KOPT-K1 (cell line): ENCODE measurements at regions not wholly inside any gene's neighbourhood (a gene's known extent, or its start where the extent isn't known, plus 50 kb on each side); places are given as distances from the start of the nearest gene placed in this dataset.

Experiments
- H3K27ac ChIP-seq: fragments of 200-600 bp; sonication (generic); 2 replicates; pipeline ENCODE4 v1.5.1; 2016; ENCODE audit warnings: antibody characterized with exemption, mild to moderate bottlenecking, low read depth, low read length; ENCODE audit not compliant: poor library complexity, severe bottlenecking
- H3K36me3 ChIP-seq: fragments of 200-600 bp; sonication (generic); 2 replicates; pipeline ENCODE4 v1.5.1; 2017; ENCODE audit warnings: antibody characterized with exemption, mild to moderate bottlenecking, low read length, moderate library complexity; ENCODE audit not compliant: insufficient read depth
- H3K9me3 ChIP-seq: fragments of 200-600 bp; sonication (generic); 2 replicates; pipeline ENCODE4 v1.5.1; 2017; ENCODE audit warnings: antibody characterized with exemption, low read length, mild to moderate bottlenecking; ENCODE audit not compliant: insufficient read depth, poor library complexity, severe bottlenecking

DNA sequence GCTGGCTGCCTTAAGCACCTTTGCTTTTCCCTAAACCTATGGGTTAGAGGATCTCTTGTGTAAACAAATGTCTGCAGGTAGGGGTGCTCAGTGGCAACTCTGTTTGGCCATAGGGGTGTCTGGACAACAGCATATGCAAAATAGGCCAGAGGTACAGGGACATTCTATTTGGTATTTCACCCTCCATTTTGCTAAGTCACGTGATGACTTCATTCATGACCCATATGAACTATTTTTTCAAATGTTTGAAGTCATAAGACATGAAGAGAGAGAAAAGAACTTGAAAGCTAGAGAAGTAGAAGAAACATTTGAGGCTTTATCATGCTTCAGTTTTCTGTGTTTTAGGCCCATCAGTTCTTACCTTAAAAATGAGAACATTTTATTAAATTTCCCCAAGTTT, 370.2 kb downstream of the GADD45G start:
- no peaks in the 10 kb centered on the region for H3K9me3 ChIP-seq
- no peak overlapping the region for H3K27ac ChIP-seq
- no peaks in the 10 kb centered on the region for H3K36me3 ChIP-seq

DNA sequence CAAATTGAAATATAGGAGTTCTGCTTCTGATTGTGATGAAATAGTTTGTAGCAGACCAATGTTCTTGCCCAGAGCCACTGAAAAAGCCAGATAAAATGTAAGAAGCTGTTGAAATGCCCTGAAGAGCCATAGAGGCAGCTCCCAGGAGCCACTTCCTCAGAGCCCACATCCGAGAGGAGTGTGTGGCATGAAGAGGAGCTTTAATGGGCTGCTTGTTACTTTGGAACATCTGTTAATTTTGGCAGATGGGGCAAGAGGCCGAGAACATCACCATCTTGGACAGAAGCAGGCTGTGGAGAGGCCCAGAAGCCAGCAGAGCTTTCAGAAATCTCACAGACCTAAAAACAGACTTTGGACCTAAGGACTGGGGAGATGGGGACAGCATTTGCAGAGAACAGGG, 370.8 kb downstream of the GADD45G start:
- no peaks in the 10 kb centered on the region for H3K9me3 ChIP-seq
- no peaks in the 10 kb centered on the region for H3K36me3 ChIP-seq
- no peak overlapping the region for H3K27ac ChIP-seq

DNA sequence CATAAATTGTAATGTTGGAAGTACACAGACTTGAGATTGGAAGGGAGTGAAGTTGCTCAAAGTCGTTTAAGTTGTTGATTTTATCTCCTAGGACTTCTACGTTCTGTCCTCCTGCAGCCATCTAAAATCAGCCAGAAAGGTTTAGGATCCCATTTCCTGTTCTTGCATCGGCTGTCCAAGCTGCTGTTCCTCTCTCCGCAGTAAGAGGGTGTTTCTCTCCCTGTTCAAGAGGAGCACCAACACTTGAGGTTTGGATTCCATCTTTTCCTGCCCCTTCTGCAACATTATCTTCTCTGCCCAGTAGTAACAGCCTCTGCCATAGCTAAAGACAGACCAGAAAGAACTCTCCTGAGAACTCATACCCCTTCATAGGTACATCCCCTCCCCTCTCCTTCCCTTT, 373.4 kb downstream of the GADD45G start:
- Histone ChIP-seq H3K27ac (no peak overlapping the region), H3K9me3 (no peaks in the 10 kb centered on the region), H3K36me3 (no peaks in the 10 kb centered on the region)

- H3K36me3 ChIP-seq: no peaks in the 10 kb centered on the region
- H3K9me3 ChIP-seq: no peaks in the 10 kb centered on the region
- H3K27ac ChIP-seq: no peak overlapping the region
Observed at GRCh38 chr9:89980600-89980999, 375.8 kb downstream of the GADD45G start.

- Histone ChIP-seq H3K36me3 (no peaks in the 10 kb centered on the region), H3K9me3 (no peaks in the 10 kb centered on the region), H3K27ac (no peak overlapping the region)
Observed at GRCh38 chr9:89982016-89982415, 377.2 kb downstream of the GADD45G start.

- H3K36me3 ChIP-seq: no peaks in the 10 kb centered on the region
- no peak overlapping the region for H3K27ac ChIP-seq
- no peaks in the 10 kb centered on the region for H3K9me3 ChIP-seq
Observed at GRCh38 chr9:89983411-89983810, 378.6 kb downstream of the GADD45G start.

GRCh38 chr9:89984214-89984613, 379.4 kb downstream of the GADD45G start:
- Histone ChIP-seq H3K27ac (no peak overlapping the region), H3K9me3 (no peaks in the 10 kb centered on the region), H3K36me3 (no peaks in the 10 kb centered on the region)

GRCh38 chr9:89985068-89985467, 380.3 kb downstream of the GADD45G start:
- no peaks in the 10 kb centered on the region for H3K36me3 ChIP-seq

DNA sequence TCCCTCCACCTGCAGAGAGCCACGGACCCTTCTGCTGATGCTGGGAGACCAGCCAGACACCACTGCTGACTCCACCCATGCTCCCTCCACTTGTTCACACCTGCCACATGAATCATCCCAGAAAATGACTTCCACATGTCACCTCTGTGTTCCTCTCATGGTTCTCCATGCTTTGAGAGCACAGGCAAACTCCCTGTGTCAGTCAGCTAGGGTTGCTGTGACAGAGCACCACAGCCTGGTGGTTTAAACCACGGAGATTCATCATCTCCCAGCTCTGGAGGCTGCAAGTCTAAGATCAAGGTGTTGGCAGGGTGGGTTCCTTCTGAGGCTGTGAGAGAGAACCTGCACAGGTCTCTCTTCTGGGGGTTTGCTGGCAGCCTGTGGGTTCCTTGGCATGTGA, 381.4 kb downstream of the GADD45G start:
- H3K27ac ChIP-seq: no peak overlapping the region
- no peaks in the 10 kb centered on the region for H3K36me3 ChIP-seq
- H3K9me3 ChIP-seq: no peaks in the 10 kb centered on the region

More at GRCh38 chr9:89985068-89985467, 380.3 kb downstream of the GADD45G start:
- Histone ChIP-seq H3K27ac (no peak overlapping the region), H3K9me3 (no peaks in the 10 kb centered on the region)

DNA sequence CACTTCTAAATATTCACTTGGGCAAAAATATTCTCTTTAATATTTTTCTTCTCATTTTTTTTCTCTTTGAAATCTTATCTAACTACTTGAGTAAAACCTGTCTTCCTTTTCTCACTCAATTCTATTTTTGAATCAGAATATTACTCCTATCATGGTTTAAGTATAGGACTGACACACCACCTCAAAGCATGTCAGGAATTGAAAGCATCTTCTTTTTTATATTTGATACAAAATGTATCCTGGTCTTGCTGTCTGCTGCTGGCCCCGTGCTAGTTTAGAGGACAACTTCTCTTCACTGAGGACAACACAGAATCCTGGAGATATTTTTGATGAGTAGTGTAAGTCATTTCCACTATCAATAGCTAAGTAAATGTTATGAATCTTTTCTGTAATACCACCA, 383.6 kb downstream of the GADD45G start:
- H3K9me3 ChIP-seq: no peaks in the 10 kb centered on the region
- no peaks in the 10 kb centered on the region for H3K36me3 ChIP-seq
- no peak overlapping the region for H3K27ac ChIP-seq

DNA sequence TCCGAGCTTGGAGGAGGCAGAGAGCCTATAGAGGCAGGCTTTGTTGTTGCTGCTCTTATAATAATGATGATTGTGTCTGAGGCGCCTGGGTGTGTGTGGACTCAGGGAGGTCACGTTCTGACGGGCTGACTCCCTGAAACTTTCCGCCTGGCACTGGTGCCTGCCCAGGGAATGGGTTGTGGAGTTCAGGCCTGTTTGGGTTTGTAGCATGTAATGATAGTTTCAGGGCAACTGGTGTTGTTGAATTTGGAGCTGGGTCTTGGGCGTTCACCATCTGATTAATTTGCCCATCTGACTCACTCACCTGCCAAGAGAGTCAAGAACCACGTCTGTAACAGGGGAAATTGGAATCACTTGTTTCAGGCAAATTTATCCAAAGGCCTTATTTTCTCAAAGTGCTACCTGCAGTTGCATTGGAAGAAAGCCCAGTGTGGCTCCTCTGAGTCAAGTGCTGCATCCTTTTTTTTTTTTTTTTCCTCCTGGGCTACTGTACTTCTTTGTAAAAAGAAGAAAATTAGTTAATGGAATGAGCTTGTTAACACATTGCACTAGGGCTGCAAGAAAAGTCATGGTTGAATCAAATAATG, 386.5 kb downstream of the GADD45G start:
- Histone ChIP-seq H3K9me3 (no peaks in the 10 kb centered on the region), H3K36me3 (no peaks in the 10 kb centered on the region), H3K27ac (no peak overlapping the region)

DNA sequence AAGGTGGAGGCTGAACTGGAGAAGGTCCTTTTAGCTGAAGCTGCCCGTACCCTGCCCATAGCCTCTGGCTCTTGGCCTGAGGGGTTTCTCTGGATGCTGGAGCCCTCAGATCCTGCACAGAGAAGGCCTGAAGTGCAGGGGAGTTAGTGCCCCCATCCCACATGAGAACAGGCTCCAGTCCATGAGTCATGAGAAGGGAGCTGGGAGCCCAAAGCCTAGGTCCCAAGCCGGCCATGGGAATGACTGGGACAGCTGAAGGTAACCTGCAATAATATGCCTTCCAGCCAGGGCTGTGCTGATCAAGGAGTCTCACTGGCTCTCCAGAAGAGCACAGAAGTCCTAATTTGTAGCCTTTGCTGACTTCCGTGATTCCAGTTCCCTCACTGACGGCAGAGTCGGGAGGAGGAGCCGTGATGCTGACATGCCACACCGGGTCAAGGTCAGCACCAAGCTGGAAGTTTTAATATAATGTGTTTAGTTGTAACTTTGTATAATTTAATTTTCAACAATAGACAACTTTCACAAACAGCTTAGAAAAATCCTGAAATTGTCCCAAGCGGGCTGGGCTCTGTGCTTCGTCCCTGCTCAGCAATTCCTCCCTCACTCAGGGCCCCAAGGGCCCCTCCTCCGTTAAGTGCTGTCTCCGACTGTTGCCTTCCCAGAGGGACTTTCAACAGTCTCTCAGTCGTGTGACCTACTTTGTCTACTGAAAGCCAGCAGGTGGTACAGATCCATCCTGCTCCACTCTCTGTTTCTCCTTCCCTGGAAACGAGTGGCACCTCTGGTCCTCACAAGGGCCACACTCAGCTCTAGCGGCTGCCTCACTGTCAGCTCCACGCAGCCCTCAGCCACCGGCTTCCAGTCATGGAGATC, 387.8 kb downstream of the GADD45G start:
- H3K27ac ChIP-seq: no peak overlapping the region
- no peaks in the 10 kb centered on the region for H3K36me3 ChIP-seq
- H3K9me3 ChIP-seq: no peaks in the 10 kb centered on the region

DNA sequence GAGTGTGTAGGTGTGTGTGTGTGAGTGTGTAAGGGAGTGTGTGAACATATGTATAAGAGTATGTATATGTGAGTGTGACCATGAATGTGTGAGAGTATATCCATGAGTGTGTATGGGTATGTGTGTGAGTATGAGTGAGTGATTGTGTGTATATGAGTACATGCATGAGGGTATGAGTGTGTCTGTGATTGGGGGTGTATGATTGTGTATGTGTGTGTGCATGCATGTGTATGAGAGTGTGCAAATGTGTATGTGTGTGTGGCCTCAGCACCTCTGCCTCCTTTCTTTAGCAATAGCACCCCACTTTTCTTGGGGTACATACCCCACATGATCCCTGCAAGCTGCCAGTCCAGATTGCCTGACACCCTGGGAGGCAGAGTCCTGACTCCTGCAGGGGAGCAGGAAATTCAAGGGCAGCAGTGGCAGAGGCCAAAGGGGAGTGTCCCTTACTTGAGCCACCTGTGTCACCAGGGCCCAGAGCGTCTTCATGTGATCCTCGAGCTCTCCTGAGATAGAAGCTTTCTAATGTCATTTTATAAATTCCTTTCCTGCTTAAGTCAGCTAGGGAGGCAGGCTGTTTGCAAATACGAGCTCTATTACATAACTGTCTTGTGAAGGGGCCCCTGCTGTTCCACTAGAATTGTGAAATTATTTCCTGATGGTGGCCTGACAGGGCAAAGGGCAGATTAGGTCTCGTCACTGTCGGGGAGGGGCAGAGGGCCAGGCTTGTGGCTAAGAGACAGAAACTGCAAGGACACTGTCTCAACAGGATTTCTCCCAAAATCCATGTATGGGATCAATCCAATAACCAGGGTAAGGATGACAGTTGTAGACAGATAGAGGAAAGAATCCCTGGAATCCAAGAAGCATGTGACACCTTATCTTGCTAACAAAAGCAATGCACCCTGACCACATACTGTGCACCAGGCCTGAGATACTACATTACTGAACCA, 389.1 kb downstream of the GADD45G start:
- H3K9me3 ChIP-seq: no peaks in the 10 kb centered on the region
- no peak overlapping the region for H3K27ac ChIP-seq
- no peaks in the 10 kb centered on the region for H3K36me3 ChIP-seq

GRCh38 chr9:89994988-89995613, 390.3 kb downstream of the GADD45G start:
- Histone ChIP-seq H3K27ac (no peak overlapping the region), H3K36me3 (no peaks in the 10 kb centered on the region), H3K9me3 (no peaks in the 10 kb centered on the region)

DNA sequence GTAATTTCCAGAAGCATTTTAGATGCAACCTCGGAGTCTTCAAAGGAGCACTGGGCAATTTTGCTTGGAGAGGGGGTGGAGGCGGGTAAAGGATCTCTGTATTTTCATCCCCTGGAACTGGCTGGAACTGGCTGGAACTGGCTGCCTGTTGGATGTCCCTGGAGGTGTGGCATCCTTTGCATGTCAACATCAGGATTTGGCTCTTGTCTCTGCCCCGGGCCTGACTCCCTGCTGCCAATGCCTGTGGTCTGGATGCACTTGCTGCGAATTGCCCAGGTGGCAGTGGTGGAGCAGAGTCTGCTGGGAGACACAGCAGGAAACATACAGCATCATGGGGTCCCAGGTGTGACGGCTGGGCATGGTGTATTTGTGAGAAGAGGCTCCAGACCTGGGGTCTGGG, 391.3 kb downstream of the GADD45G start:
- H3K9me3 ChIP-seq: no peaks in the 10 kb centered on the region
- no peak overlapping the region for H3K27ac ChIP-seq
- no peaks in the 10 kb centered on the region for H3K36me3 ChIP-seq
